ENCODE measurements at regions not wholly inside any gene's neighbourhood (a gene's known extent, or its start where the extent isn't known, plus 50 kb on each side); places are given as distances from the start of the nearest gene placed in this dataset.

- POLR2A ChIA-PET, result no interaction called here
- TF ChIP-seq CTCF (IDR thresholded peaks at IDR 0.05; ENCODE audit: insufficient read depth, low read length, missing control alignments), result no peak
- no peak overlapping the region for H3K4me3 ChIP-seq (ENCODE audit: low read depth, low read length)
- DNase-seq (ENCODE audit: low read depth, low spot score), result no peak
- CTCF ChIA-PET, result interaction anchor here (0.9 to 11.1 kb wide), 5 partner anchors 16 to 104 kb away, joined by 3 to 146 read pairs (median 6); partner anchors contain the start of gene IL12A
Measured at GRCh38 chr3:159902546-159903314, 85.9 kb upstream of the IL12A start.

GRCh38 chr3:159904455-159904854, 84.2 kb upstream of the IL12A start:
- H3K4me3 ChIP-seq (ENCODE audit: low read depth, low read length), result no peak overlapping the region
- ChIA-PET CTCF (interaction anchor here (0.7 to 4.3 kb wide), 6 partner anchors 9 to 102 kb away, joined by 3 to 18 read pairs (median 4); partner anchors contain the start of gene IL12A), POLR2A (no interaction called here)
- DNase-seq (ENCODE audit: low read depth, low spot score), result no peak
- no peak for TF ChIP-seq CTCF (IDR thresholded peaks at IDR 0.05; ENCODE audit: insufficient read depth, low read length, missing control alignments)

- no peak overlapping the region for H3K4me3 ChIP-seq (ENCODE audit: low read depth, low read length)
- no peak for DNase-seq (ENCODE audit: low read depth, low spot score)
- no peak for TF ChIP-seq CTCF (IDR thresholded peaks at IDR 0.05; ENCODE audit: insufficient read depth, low read length, missing control alignments)
- CTCF ChIA-PET, result interaction anchor here (0.7 to 4.3 kb wide), 5 partner anchors 10 to 101 kb away, joined by 3 to 18 read pairs (median 3); partner anchors contain the start of gene IL12A
- POLR2A ChIA-PET, result no interaction called here
Measured at GRCh38 chr3:159904911-159905310, 83.7 kb upstream of the IL12A start.

GRCh38 chr3:159907828-159908227, 80.8 kb upstream of the IL12A start:
- POLR2A ChIA-PET, result no interaction called here
- CTCF ChIA-PET, result interaction anchor here (1.3 to 3.3 kb wide), 4 partner anchors 9 to 98 kb away, joined by 3 to 15 read pairs (median 13); partner anchors contain the start of gene IL12A
- H3K4me3 ChIP-seq (ENCODE audit: low read depth, low read length), result no peak overlapping the region
- no peak for TF ChIP-seq CTCF (IDR thresholded peaks at IDR 0.05; ENCODE audit: insufficient read depth, low read length, missing control alignments)
- DNase-seq (ENCODE audit: low read depth, low spot score), result no peak

GRCh38 chr3:159910991-159911663, 77.5 kb upstream of the IL12A start:
- H3K4me3 ChIP-seq (ENCODE audit: low read depth, low read length), result no peak overlapping the region
- ChIA-PET POLR2A (no interaction called here), CTCF (interaction anchor here (1.2 to 2.1 kb wide), 6 partner anchors 17 to 95 kb away, joined by 3 to 12 read pairs (median 4); partner anchors contain the start of gene IL12A)
- TF ChIP-seq CTCF (IDR thresholded peaks at IDR 0.05; ENCODE audit: insufficient read depth, low read length, missing control alignments), result no peak
- DNase-seq (ENCODE audit: low read depth, low spot score), result no peak

GRCh38 chr3:159911664-159912037, 77.0 kb upstream of the IL12A start:
- ChIA-PET CTCF (interaction anchor here (0.8 to 2.1 kb wide), 6 partner anchors 17 to 121 kb away, joined by 3 to 12 read pairs (median 4); partner anchors contain the start of gene IL12A), POLR2A (no interaction called here)
- no peak for DNase-seq (ENCODE audit: low read depth, low spot score)
- TF ChIP-seq CTCF (IDR thresholded peaks at IDR 0.05; ENCODE audit: insufficient read depth, low read length, missing control alignments), result no peak
- H3K4me3 ChIP-seq (ENCODE audit: low read depth, low read length), result no peak overlapping the region

Data from AG04449 (cell line).